ENCODE measurements at regions not wholly inside any gene's neighbourhood (a gene's known extent, or its start where the extent isn't known, plus 50 kb on each side); places are given as distances from the start of the nearest gene placed in this dataset.

GRCh38 chr5:61657686-61658085 is 325.6 kb downstream of the ZSWIM6 start:
- H3K9me3 ChIP-seq = no peaks in the 10 kb centered on the region
- H3K27me3 ChIP-seq = no peaks in the 10 kb centered on the region
- no peak overlapping the region for H3K27ac ChIP-seq
- TF ChIP-seq POLR2A (IDR thresholded peaks at IDR 0.05) = no peak
- no peak for TF ChIP-seq CTCF (IDR thresholded peaks at IDR 0.05)
- intact Hi-C loops (cut with DNase I) = loop anchor here (5.0 to 10.0 kb wide), 3 partner anchors 323 to 605 kb away; partner anchors contain the start of genes SMIM15 and ZSWIM6
- peaks cover 0 to 2% of the 10 kb centered on the region in 2 donors for H3K4me1 ChIP-seq
- 74 to 81% methylated on average over 3 of the region's 3 CpGs for WGBS, 2 donors
- no peaks in the 10 kb centered on the region for H3K36me3 ChIP-seq
- H3K4me3 ChIP-seq (replicated peaks in 1 of 3) = no peak overlapping the region
- no peak for DNase-seq

- H3K4me3 ChIP-seq (replicated peaks in 1 of 3) = no peak overlapping the region
Measured at GRCh38 chr5:61658592-61659008, 326.5 kb downstream of the ZSWIM6 start.

DNA sequence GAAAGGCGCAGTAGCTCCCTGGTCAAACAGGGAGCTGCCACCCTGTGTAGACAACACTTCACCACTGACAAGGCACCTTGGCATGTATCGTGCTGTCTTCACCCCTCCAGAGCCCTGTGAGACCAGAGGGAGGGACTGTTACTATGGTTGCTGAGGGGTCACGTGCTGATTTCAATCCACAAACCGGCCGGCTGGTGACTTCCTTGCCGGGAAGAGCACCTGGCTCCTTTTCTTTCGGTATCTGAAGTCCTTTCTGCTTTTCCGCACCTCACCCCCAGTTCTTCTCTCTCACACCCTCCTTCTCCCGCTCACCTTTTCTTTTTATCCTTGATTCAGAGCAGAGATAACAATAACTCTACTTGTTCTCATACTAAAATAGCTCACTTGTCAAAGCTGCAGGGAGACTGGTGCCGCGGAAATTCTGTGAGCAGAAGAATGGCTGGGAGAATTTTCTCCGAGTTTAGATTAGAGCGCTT is 327.2 kb downstream of the ZSWIM6 start:
- DNase-seq = peak; percentile 61 to 71
- H3K27me3 ChIP-seq = no peaks in the 10 kb centered on the region
- H3K36me3 ChIP-seq = no peaks in the 10 kb centered on the region
- 65% methylated on average over 13 of the region's 13 CpGs for WGBS, 2 donors
- no peaks in the 10 kb centered on the region for H3K4me1 ChIP-seq
- intact Hi-C loops (cut with DNase I) = loop anchor here (5.0 to 10.0 kb wide), 3 partner anchors 324 to 607 kb away; partner anchors contain the start of genes SMIM15 and ZSWIM6
- H3K27ac ChIP-seq = no peak overlapping the region
- TF ChIP-seq POLR2A (IDR thresholded peaks at IDR 0.05) (no peak), CTCF (IDR thresholded peaks at IDR 0.05) (no peak)
- H3K9me3 ChIP-seq = no peaks in the 10 kb centered on the region
- no peak overlapping the region for H3K4me3 ChIP-seq (replicated peaks in 1 of 3)

More at GRCh38 chr5:61658592-61659008, 326.5 kb downstream of the ZSWIM6 start:
- Histone ChIP-seq H3K9me3 (no peaks in the 10 kb centered on the region), H3K4me1 (no peaks in the 10 kb centered on the region), H3K27ac (no peak overlapping the region), H3K27me3 (no peaks in the 10 kb centered on the region), H3K36me3 (no peaks in the 10 kb centered on the region)
- DNase-seq = peak; percentile 85 to 93
- peak; percentile 85 to 92 (median 89) for TF ChIP-seq CTCF (IDR thresholded peaks at IDR 0.05)
- no peak for TF ChIP-seq POLR2A (IDR thresholded peaks at IDR 0.05)
- intact Hi-C loops (cut with DNase I) = loop anchor here (5.0 to 10.0 kb wide), 3 partner anchors 324 to 606 kb away; partner anchors contain the start of genes SMIM15 and ZSWIM6
- WGBS, 2 donors = 41 to 45% methylated on average over 9 of the region's 9 CpGs

GRCh38 chr5:61662670-61663069 is 330.6 kb downstream of the ZSWIM6 start:
- intact Hi-C loops (cut with DNase I) = no loop called here
- Histone ChIP-seq H3K4me1 (no peaks in the 10 kb centered on the region), H3K27ac (no peak overlapping the region), H3K36me3 (no peaks in the 10 kb centered on the region), H3K4me3 (replicated peaks in 1 of 3) (no peak overlapping the region), H3K27me3 (no peaks in the 10 kb centered on the region), H3K9me3 (no peaks in the 10 kb centered on the region)
- no peak for TF ChIP-seq POLR2A (IDR thresholded peaks at IDR 0.05)
- TF ChIP-seq CTCF (IDR thresholded peaks at IDR 0.05) = no peak
- DNase-seq = no peak
- WGBS, 2 donors = 88 to 90% methylated on average over 5 of the region's 5 CpGs

GRCh38 chr5:61666064-61666621 is 334.1 kb downstream of the ZSWIM6 start:
- Histone ChIP-seq H3K9me3 (no peaks in the 10 kb centered on the region), H3K27ac (peak overlapping the region in 1 of 3 donors; percentile 36), H3K4me3 (replicated peaks in 1 of 3) (no peak overlapping the region), H3K36me3 (no peaks in the 10 kb centered on the region), H3K27me3 (no peaks in the 10 kb centered on the region), H3K4me1 (no peaks in the 10 kb centered on the region)
- no peak for DNase-seq
- TF ChIP-seq CTCF (IDR thresholded peaks at IDR 0.05) (no peak), POLR2A (IDR thresholded peaks at IDR 0.05) (no peak)
- WGBS, 2 donors = 61 to 63% methylated on average over 5 to 6 of the region's 6 CpGs
- intact Hi-C loops (cut with DNase I) = no loop called here
